ENCODE measurements at regions not wholly inside any gene's neighbourhood (a gene's known extent, or its start where the extent isn't known, plus 50 kb on each side); places are given as distances from the start of the nearest gene placed in this dataset.

DNA sequence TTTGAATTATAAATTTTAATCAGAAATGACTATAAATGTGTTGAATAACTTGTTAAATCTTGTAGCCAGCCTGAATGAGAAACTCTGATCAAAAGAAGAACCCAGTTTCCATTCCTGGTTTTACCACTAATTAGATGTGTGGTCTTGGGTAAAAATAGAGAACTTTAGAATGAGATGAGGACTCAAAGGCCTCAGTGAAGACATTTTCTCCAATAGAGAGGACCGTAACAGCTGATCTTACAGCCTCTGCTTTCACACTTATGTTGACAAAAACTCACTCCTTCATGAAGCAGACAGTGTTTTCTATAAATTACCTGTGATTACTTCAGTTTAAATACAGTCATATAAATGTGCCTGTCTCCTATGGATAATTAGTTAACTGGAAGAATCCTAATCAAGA, 200.1 kb upstream of the MEOX2 start:
- Histone ChIP-seq H3K79me2 (ENCODE audit: insufficient read depth, low read length) (no peaks in the 10 kb centered on the region), H3K36me3 (ENCODE audit: insufficient read depth, low read length) (no peaks in the 10 kb centered on the region), H3K9me2 (replicated peaks; ENCODE audit: low read depth, low read length) (no peaks in the 10 kb centered on the region), H3K4me3 (ENCODE audit: low read length, poor library complexity, severe bottlenecking) (no peak overlapping the region), H3K9ac (ENCODE audit: low read depth, low read length, poor library complexity, severe bottlenecking) (no peak overlapping the region), H3K4me1 (ENCODE audit: insufficient read depth, low read length, poor library complexity, severe bottlenecking) (peaks cover 10% of the 10 kb centered on the region), H3K9me3 (ENCODE audit: insufficient read depth, low read depth, low read length) (peaks cover 3% of the 10 kb centered on the region; the same call in 1 of the 2 replicates), H2AFZ (ENCODE audit: low read length) (no peak overlapping the region), H3K27me3 (ENCODE audit: insufficient read depth, low read length, poor library complexity, severe bottlenecking) (no peaks in the 10 kb centered on the region), H3K4me2 (ENCODE audit: low read depth, low read length, poor library complexity, severe bottlenecking) (no peak overlapping the region), H3F3A (ENCODE audit: low read depth) (no peaks in the 10 kb centered on the region), H4K20me1 (ENCODE audit: insufficient read depth, low read length, poor library complexity, severe bottlenecking) (no peaks in the 10 kb centered on the region)
- no peak for TF ChIP-seq CTCF (conservative IDR thresholded peaks at IDR 0.05; ENCODE audit: low read length)
- no peak for TF ChIP-seq EZH2phosphoT487 (IDR thresholded peaks at IDR 0.05; ENCODE audit: borderline replicate concordance)

- no peaks in the 10 kb centered on the region for H3F3A ChIP-seq (ENCODE audit: low read depth)
- H3K4me3 ChIP-seq (ENCODE audit: low read length, poor library complexity, severe bottlenecking) = no peak overlapping the region
- no peak for TF ChIP-seq EZH2phosphoT487 (IDR thresholded peaks at IDR 0.05; ENCODE audit: borderline replicate concordance)
- no peak for TF ChIP-seq CTCF (conservative IDR thresholded peaks at IDR 0.05; ENCODE audit: low read length)
- no peaks in the 10 kb centered on the region for H3K79me2 ChIP-seq (ENCODE audit: insufficient read depth, low read length)
- H3K9me2 ChIP-seq (replicated peaks; ENCODE audit: low read depth, low read length) = no peaks in the 10 kb centered on the region
- peak overlapping the region; percentile 2 for H3K4me2 ChIP-seq (ENCODE audit: low read depth, low read length, poor library complexity, severe bottlenecking)
- H3K9me3 ChIP-seq (ENCODE audit: insufficient read depth, low read depth, low read length) = peaks cover 5% of the 10 kb centered on the region; the same call in 1 of the 2 replicates
- H4K20me1 ChIP-seq (ENCODE audit: insufficient read depth, low read length, poor library complexity, severe bottlenecking) = no peaks in the 10 kb centered on the region
- no peaks in the 10 kb centered on the region for H3K27me3 ChIP-seq (ENCODE audit: insufficient read depth, low read length, poor library complexity, severe bottlenecking)
- H2AFZ ChIP-seq (ENCODE audit: low read length) = no peak overlapping the region
- peak overlapping the region; percentile 21 for H3K9ac ChIP-seq (ENCODE audit: low read depth, low read length, poor library complexity, severe bottlenecking)
- peaks cover 10% of the 10 kb centered on the region for H3K4me1 ChIP-seq (ENCODE audit: insufficient read depth, low read length, poor library complexity, severe bottlenecking)
- no peaks in the 10 kb centered on the region for H3K36me3 ChIP-seq (ENCODE audit: insufficient read depth, low read length)
Measured at GRCh38 chr7:15885678-15886077, 199.2 kb upstream of the MEOX2 start.

- no peaks in the 10 kb centered on the region for H3K9me3 ChIP-seq (ENCODE audit: insufficient read depth, low read depth, low read length)
- H4K20me1 ChIP-seq (ENCODE audit: insufficient read depth, low read length, poor library complexity, severe bottlenecking) = no peaks in the 10 kb centered on the region
- H3K4me3 ChIP-seq (ENCODE audit: low read length, poor library complexity, severe bottlenecking) = no peak overlapping the region
- peak overlapping the region; percentile 28; the same call in 1 of the 2 replicates for H2AFZ ChIP-seq (ENCODE audit: low read length)
- H3K36me3 ChIP-seq (ENCODE audit: insufficient read depth, low read length) = no peaks in the 10 kb centered on the region
- no peaks in the 10 kb centered on the region for H3K9me2 ChIP-seq (replicated peaks; ENCODE audit: low read depth, low read length)
- no peaks in the 10 kb centered on the region for H3F3A ChIP-seq (ENCODE audit: low read depth)
- peaks cover 2% of the 10 kb centered on the region for H3K4me1 ChIP-seq (ENCODE audit: insufficient read depth, low read length, poor library complexity, severe bottlenecking)
- H3K4me2 ChIP-seq (ENCODE audit: low read depth, low read length, poor library complexity, severe bottlenecking) = no peak overlapping the region
- no peak overlapping the region for H3K9ac ChIP-seq (ENCODE audit: low read depth, low read length, poor library complexity, severe bottlenecking)
- H3K27me3 ChIP-seq (ENCODE audit: insufficient read depth, low read length, poor library complexity, severe bottlenecking) = no peaks in the 10 kb centered on the region
- H3K79me2 ChIP-seq (ENCODE audit: insufficient read depth, low read length) = no peaks in the 10 kb centered on the region
- TF ChIP-seq CTCF (conservative IDR thresholded peaks at IDR 0.05; ENCODE audit: low read length) = no peak
- no peak for TF ChIP-seq EZH2phosphoT487 (IDR thresholded peaks at IDR 0.05; ENCODE audit: borderline replicate concordance)
Measured at GRCh38 chr7:15874774-15875173, 188.3 kb upstream of the MEOX2 start.
